Adrenal gland (tissue), 9 donors: ENCODE measurements at regions not wholly inside any gene's neighbourhood (a gene's known extent, or its start where the extent isn't known, plus 50 kb on each side); places are given as distances from the start of the nearest gene placed in this dataset.

Experiments
- DNase-seq, 7 donors: peaks; one replicate each; pipeline ENCODE4 v3.0.0-alpha.2; 2019 to 2020
- H3K27ac ChIP-seq, 5 donors: fragments of 200-600 bp; sonication (generic) in 4 of 5; 1 replicate in 3 of 5; 2 replicates in 2 of 5; pipeline versions ENCODE4 v1.5.1 to v1.8.0; 2016 to 2020; ENCODE audit warnings: mild to moderate bottlenecking in 1 of 5
- H3K27me3 ChIP-seq: fragments of 200-600 bp; 2 replicates; pipeline ENCODE4 v1.8.0; 2021
- H3K36me3 ChIP-seq, 2 donors: fragments of 200-600 bp; replicated peaks in 1 of 2; 1 replicate in 1 of 2; 2 replicates in 1 of 2; pipeline versions ENCODE4 v1.5.1 to v1.8.0; 2018 to 2022
- H3K4me1 ChIP-seq, 2 donors: fragments of 200-600 bp; replicated peaks in 1 of 2; 1 replicate in 1 of 2; 2 replicates in 1 of 2; pipeline versions ENCODE4 v1.5.1 to v1.8.0; 2018 to 2021
- H3K4me3 ChIP-seq, 4 donors: fragments of 200-600 bp; sonication (generic) in 3 of 4; one replicate each; pipeline ENCODE4 v1.5.1; 2016 to 2018
- H3K9me3 ChIP-seq, 3 donors: fragments of 200-600 bp; sonication (generic) in 1 of 3; replicated peaks in 1 of 3; 1 replicate in 2 of 3; 2 replicates in 1 of 3; pipeline versions ENCODE4 v1.5.1 to v1.8.0; 2016 to 2021
- CTCF ChIP-seq, 6 experiments: fragments of 450-650 bp in 4 of 6; fragments of 200-600 bp in 2 of 6; sonication (generic) in 1 of 6; IDR thresholded peaks; 1 replicate in 5 of 6; 2 replicates in 1 of 6; pipeline versions ENCODE4 v1.5.1 to v1.8.0; 2016 to 2021; ENCODE audit warnings: antibody characterized with exemption in 6 of 6, mild to moderate bottlenecking in 2 of 6, moderate library complexity in 1 of 6
- POLR2A ChIP-seq, 2 donors: fragments of 450-650 bp; IDR thresholded peaks; one replicate each; pipeline ENCODE4 v1.6.1; 2017; ENCODE audit warnings: antibody characterized with exemption in 2 of 2, mild to moderate bottlenecking in 2 of 2, moderate library complexity in 1 of 2
- WGBS, 4 donors: extraction: QIAGEN DNeasy Blood & Tissue Kit in 2 of 4; methylation state at CpG; one replicate each; pipeline versions ENCODE4 v1.1.5 to v1.1.7; 2013 to 2017; 5-methylcytosine and 5-hydroxymethylcytosine counted together
- intact Hi-C, 2 donors: fragments of 100-400 bp; cut with DNase I; formaldehyde crosslinking; loops; one replicate each; pipeline versions ENCODE4 v1.14.1 to v1.15.0; 2022 to 2023
- donor health status: healthy with polysubstance abuse.
- donor health status: Bipolar disorder and iron deficiency.
- donor health status: DM: yes; HTN: yes; CAD: no.
- donor health status: DM: no; HTN: no; CAD: no.
- donor health status: DM: no; HTN: no; CAD: no.

GRCh38 chr20:60806354-60806753, 445.7 kb upstream of the CDH4 start:
- DNase-seq, result no peak
- TF ChIP-seq POLR2A (IDR thresholded peaks at IDR 0.05), result no peak
- TF ChIP-seq CTCF (IDR thresholded peaks at IDR 0.05), result no peak
- WGBS, 4 donors, result 66 to 81% (median 70%) methylated on average over 6 of the region's 6 CpGs
- Histone ChIP-seq H3K27me3 (no peaks in the 10 kb centered on the region), H3K4me3 (no peak overlapping the region), H3K36me3 (no peaks in the 10 kb centered on the region), H3K4me1 (no peaks in the 10 kb centered on the region), H3K27ac (no peak overlapping the region), H3K9me3 (no peaks in the 10 kb centered on the region)
- intact Hi-C loops, result no loop called here

GRCh38 chr20:60806824-60807223, 445.2 kb upstream of the CDH4 start:
- intact Hi-C loops, result no loop called here

GRCh38 chr20:60808003-60808672, 443.9 kb upstream of the CDH4 start:
- DNase-seq, result no peak
- H3K27ac ChIP-seq, result no peak overlapping the region
- H3K4me3 ChIP-seq, result no peak overlapping the region
- H3K4me1 ChIP-seq, result no peaks in the 10 kb centered on the region
- 86 to 92% (median 89%) methylated on average over 16 of the region's 16 CpGs for WGBS, 4 donors
- TF ChIP-seq POLR2A (IDR thresholded peaks at IDR 0.05), result no peak
- TF ChIP-seq CTCF (IDR thresholded peaks at IDR 0.05), result no peak
- H3K9me3 ChIP-seq, result no peaks in the 10 kb centered on the region
- no peaks in the 10 kb centered on the region for H3K36me3 ChIP-seq
- intact Hi-C loops, result no loop called here
- H3K27me3 ChIP-seq, result no peaks in the 10 kb centered on the region

More at GRCh38 chr20:60806824-60807223, 445.2 kb upstream of the CDH4 start:
- Histone ChIP-seq H3K4me1 (no peaks in the 10 kb centered on the region), H3K36me3 (no peaks in the 10 kb centered on the region), H3K4me3 (no peak overlapping the region), H3K27ac (no peak overlapping the region), H3K27me3 (no peaks in the 10 kb centered on the region), H3K9me3 (no peaks in the 10 kb centered on the region)
- no peak for TF ChIP-seq POLR2A (IDR thresholded peaks at IDR 0.05)
- no peak for TF ChIP-seq CTCF (IDR thresholded peaks at IDR 0.05)
- DNase-seq, result no peak
- WGBS, 4 donors, result 69 to 91% (median 86%) methylated on average over 3 to 5 of the region's 5 CpGs

- Histone ChIP-seq H3K27me3 (no peaks in the 10 kb centered on the region), H3K36me3 (no peaks in the 10 kb centered on the region), H3K4me1 (no peaks in the 10 kb centered on the region), H3K9me3 (no peaks in the 10 kb centered on the region), H3K4me3 (no peak overlapping the region), H3K27ac (no peak overlapping the region)
- TF ChIP-seq POLR2A (IDR thresholded peaks at IDR 0.05) (no peak), CTCF (IDR thresholded peaks at IDR 0.05) (no peak)
- DNase-seq, result no peak
- intact Hi-C loops, result no loop called here
- WGBS, 4 donors, result 42 to 85% (median 72%) methylated on average over 2 to 6 of the region's 6 CpGs
Measured at GRCh38 chr20:60808701-60809100, 443.4 kb upstream of the CDH4 start.
